NCI-H1694 treated with DMSO at 0.1 percent for 48 hours (cell line): ENCODE measurements at regions not wholly inside any gene's neighbourhood (a gene's known extent, or its start where the extent isn't known, plus 50 kb on each side); places are given as distances from the start of the nearest gene placed in this dataset.

Experiments
- DNase-seq: peaks from one replicate; lab custom pipeline; 2025; lab: John Stamatoyannopoulos, UW

GRCh38 chr16:54627616-54628015 is 303.0 kb upstream of the IRX5 start:
- no peak for DNase-seq

GRCh38 chr16:54623636-54624035 is 307.0 kb upstream of the IRX5 start:
- DNase-seq, result no peak

GRCh38 chr16:54620197-54620596 is 310.5 kb upstream of the IRX5 start:
- no peak for DNase-seq

- DNase-seq, result no peak
Measured at GRCh38 chr16:54616610-54617009, 314.1 kb upstream of the IRX5 start.

- no peak for DNase-seq
Measured at GRCh38 chr16:54605536-54606066, 319.0 kb upstream of the IRX3 start.

- DNase-seq, result peak; percentile 97
Measured at GRCh38 chr16:54602666-54603065, 316.1 kb upstream of the IRX3 start.

GRCh38 chr16:54597222-54597621 is 310.6 kb upstream of the IRX3 start:
- DNase-seq, result no peak

- no peak for DNase-seq
Measured at GRCh38 chr16:54595621-54596020, 309.0 kb upstream of the IRX3 start.

GRCh38 chr16:54594601-54595391 is 308.2 kb upstream of the IRX3 start:
- no peak for DNase-seq

- DNase-seq, result no peak
Measured at GRCh38 chr16:54591816-54592246, 305.2 kb upstream of the IRX3 start.

GRCh38 chr16:54590836-54591235 is 304.2 kb upstream of the IRX3 start:
- DNase-seq, result no peak

GRCh38 chr16:54589326-54589725 is 302.7 kb upstream of the IRX3 start:
- no peak for DNase-seq

- DNase-seq, result no peak
Measured at GRCh38 chr16:54588026-54588425, 301.4 kb upstream of the IRX3 start.

- no peak for DNase-seq
Measured at GRCh38 chr16:54587176-54587515, 300.6 kb upstream of the IRX3 start.

GRCh38 chr16:54586474-54587175 is 300.0 kb upstream of the IRX3 start:
- no peak for DNase-seq

GRCh38 chr16:54585998-54586340 is 299.4 kb upstream of the IRX3 start:
- no peak for DNase-seq

GRCh38 chr16:54585094-54585997 is 298.8 kb upstream of the IRX3 start:
- DNase-seq, result no peak

- DNase-seq, result no peak
Measured at GRCh38 chr16:54584121-54584520, 297.5 kb upstream of the IRX3 start.

- no peak for DNase-seq
Measured at GRCh38 chr16:54582631-54583250, 296.2 kb upstream of the IRX3 start.

GRCh38 chr16:54579106-54579728 is 292.6 kb upstream of the IRX3 start:
- no peak for DNase-seq

GRCh38 chr16:54577651-54578128 is 291.1 kb upstream of the IRX3 start:
- no peak for DNase-seq
